ENCODE measurements at regions not wholly inside any gene's neighbourhood (a gene's known extent, or its start where the extent isn't known, plus 50 kb on each side); places are given as distances from the start of the nearest gene placed in this dataset.

DNA sequence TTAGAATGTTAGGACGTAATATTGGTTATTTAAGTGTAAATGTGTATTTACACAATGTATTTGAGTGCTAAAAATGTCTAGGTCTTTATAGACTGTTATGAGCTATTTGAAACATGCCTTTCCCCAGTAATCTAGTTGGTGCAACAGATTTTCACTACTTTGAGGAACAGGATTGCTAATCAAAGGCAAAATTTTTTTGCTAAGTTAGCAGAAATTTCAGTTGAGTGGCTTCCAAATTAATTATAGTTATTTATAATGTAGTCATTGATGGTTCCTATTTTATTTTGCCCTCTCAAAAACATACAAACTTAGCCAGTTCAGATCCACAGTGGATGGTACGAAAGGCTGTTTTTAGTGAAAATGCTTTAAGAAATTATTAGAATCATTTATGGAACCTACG, 78.7 kb upstream of the LYZL2 start:
- TF ChIP-seq, protein P1, sequence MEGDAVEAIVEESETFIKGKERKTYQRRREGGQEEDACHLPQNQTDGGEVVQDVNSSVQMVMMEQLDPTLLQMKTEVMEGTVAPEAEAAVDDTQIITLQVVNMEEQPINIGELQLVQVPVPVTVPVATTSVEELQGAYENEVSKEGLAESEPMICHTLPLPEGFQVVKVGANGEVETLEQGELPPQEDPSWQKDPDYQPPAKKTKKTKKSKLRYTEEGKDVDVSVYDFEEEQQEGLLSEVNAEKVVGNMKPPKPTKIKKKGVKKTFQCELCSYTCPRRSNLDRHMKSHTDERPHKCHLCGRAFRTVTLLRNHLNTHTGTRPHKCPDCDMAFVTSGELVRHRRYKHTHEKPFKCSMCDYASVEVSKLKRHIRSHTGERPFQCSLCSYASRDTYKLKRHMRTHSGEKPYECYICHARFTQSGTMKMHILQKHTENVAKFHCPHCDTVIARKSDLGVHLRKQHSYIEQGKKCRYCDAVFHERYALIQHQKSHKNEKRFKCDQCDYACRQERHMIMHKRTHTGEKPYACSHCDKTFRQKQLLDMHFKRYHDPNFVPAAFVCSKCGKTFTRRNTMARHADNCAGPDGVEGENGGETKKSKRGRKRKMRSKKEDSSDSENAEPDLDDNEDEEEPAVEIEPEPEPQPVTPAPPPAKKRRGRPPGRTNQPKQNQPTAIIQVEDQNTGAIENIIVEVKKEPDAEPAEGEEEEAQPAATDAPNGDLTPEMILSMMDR (IDR thresholded peaks at IDR 0.05): no peak
- TF ChIP-seq EZH2phosphoT487 (IDR thresholded peaks at IDR 0.05) (no peak), EZH2 (IDR thresholded peaks at IDR 0.05) (no peak)
